ENCODE measurements at regions not wholly inside any gene's neighbourhood (a gene's known extent, or its start where the extent isn't known, plus 50 kb on each side); places are given as distances from the start of the nearest gene placed in this dataset.

- no peak for ATAC-seq
- intact Hi-C loops (cut with DNase I), result no loop called here
- TF ChIP-seq CTCF (IDR thresholded peaks at IDR 0.05), result no peak
These were observed 256.5 kb upstream of the FBXL7 start for GRCh38 chr5:15243301-15244020.

GRCh38 chr5:15241216-15241821 lies 258.7 kb upstream of the FBXL7 start:
- DNase-seq, result no peak
- intact Hi-C loops (cut with DNase I), result no loop called here
- ATAC-seq, result no peak
- no peak for TF ChIP-seq CTCF (IDR thresholded peaks at IDR 0.05)
- no peaks in the 10 kb centered on the region for H3K36me3 ChIP-seq
- H3K4me1 ChIP-seq, result no peaks in the 10 kb centered on the region
- no peaks in the 10 kb centered on the region for H3K27me3 ChIP-seq
- H3K9me3 ChIP-seq, result peaks cover 0 to 25% of the 10 kb centered on the region in 2 donors
- H3K4me3 ChIP-seq, result no peak overlapping the region
- H3K27ac ChIP-seq, result no peak overlapping the region

More at GRCh38 chr5:15243301-15244020, 256.5 kb upstream of the FBXL7 start:
- Histone ChIP-seq H3K9me3 (peaks cover 0 to 35% of the 10 kb centered on the region in 2 donors), H3K27me3 (no peaks in the 10 kb centered on the region), H3K27ac (no peak overlapping the region), H3K36me3 (no peaks in the 10 kb centered on the region), H3K4me1 (no peaks in the 10 kb centered on the region), H3K4me3 (no peak overlapping the region)
- DNase-seq, result no peak

GRCh38 chr5:15238006-15238405 lies 262.0 kb upstream of the FBXL7 start:
- no peak for ATAC-seq
- Histone ChIP-seq H3K27ac (no peak overlapping the region), H3K4me1 (no peaks in the 10 kb centered on the region), H3K9me3 (peaks cover 0 to 11% of the 10 kb centered on the region in 2 donors), H3K36me3 (no peaks in the 10 kb centered on the region), H3K27me3 (no peaks in the 10 kb centered on the region), H3K4me3 (no peak overlapping the region)
- intact Hi-C loops (cut with DNase I), result no loop called here
- no peak for TF ChIP-seq CTCF (IDR thresholded peaks at IDR 0.05)
- no peak for DNase-seq

- no peak for TF ChIP-seq CTCF (IDR thresholded peaks at IDR 0.05)
- H3K4me3 ChIP-seq, result no peak overlapping the region
- peaks cover 0 to 7% of the 10 kb centered on the region in 2 donors for H3K9me3 ChIP-seq
- intact Hi-C loops (cut with DNase I), result no loop called here
- H3K4me1 ChIP-seq, result no peaks in the 10 kb centered on the region
- DNase-seq (no peak), ATAC-seq (no peak)
- no peaks in the 10 kb centered on the region for H3K36me3 ChIP-seq
- no peak overlapping the region for H3K27ac ChIP-seq
- no peaks in the 10 kb centered on the region for H3K27me3 ChIP-seq
These were observed 263.0 kb upstream of the FBXL7 start for GRCh38 chr5:15236911-15237508.

- Histone ChIP-seq H3K27me3 (no peaks in the 10 kb centered on the region), H3K4me3 (no peak overlapping the region), H3K36me3 (no peaks in the 10 kb centered on the region), H3K4me1 (no peaks in the 10 kb centered on the region), H3K27ac (no peak overlapping the region), H3K9me3 (peaks cover 0 to 1% of the 10 kb centered on the region in 2 donors)
- TF ChIP-seq CTCF (IDR thresholded peaks at IDR 0.05), result no peak
- intact Hi-C loops (cut with DNase I), result no loop called here
- ATAC-seq, result no peak
- DNase-seq, result no peak
These were observed 265.1 kb upstream of the FBXL7 start for GRCh38 chr5:15234911-15235310.

Data from left lung (tissue), 4 donors.